B cell (primary cell): ENCODE measurements at regions not wholly inside any gene's neighbourhood (a gene's known extent, or its start where the extent isn't known, plus 50 kb on each side); places are given as distances from the start of the nearest gene placed in this dataset.

Experiments
- CTCF ChIP-seq: fragments of 200-600 bp; IDR thresholded peaks from one replicate; pipeline ENCODE4 v1.8.0; 2022; ENCODE audit warnings: antibody characterized with exemption, mild to moderate bottlenecking
- EZH2 ChIP-seq: IDR thresholded peaks from 2 replicates; pipeline ENCODE4 v1.6.1; 2012; ENCODE audit warnings: borderline replicate concordance, low read depth, mild to moderate bottlenecking, moderate library complexity, low read length; ENCODE audit not compliant: insufficient read depth, poor library complexity, severe bottlenecking

GRCh38 chr1:181936269-181936668 lies 125.2 kb downstream of the ZNF648 start:
- TF ChIP-seq CTCF (no peak), EZH2 (no peak)
